Activated CD8-positive, alpha-beta T cell treated with anti-CD3 and anti-CD28 coated beads for 36 hours (primary cell): ENCODE measurements at regions not wholly inside any gene's neighbourhood (a gene's known extent, or its start where the extent isn't known, plus 50 kb on each side); places are given as distances from the start of the nearest gene placed in this dataset.
A peak's percentile ranks its signal among the peaks of the same experiment; 100 is the strongest.

Experiments used
- ATAC-seq: fragments of 200-7000 bp; cut with Tn5 transposase; one replicate; pipeline ENCODE4 v1.10.0; 2021; ENCODE audit warnings: mild to moderate bottlenecking, moderate library complexity
- CTCF ChIA-PET: fragments of 350-600 bp; sonication (Branson Sonifier 250); formaldehyde crosslinking; loops from one replicate; lab custom pipeline; 2021; ENCODE audit warnings: antibody characterized with exemption; lab: Charles Lee
- POLR2A ChIA-PET: fragments of 350-600 bp; sonication (Branson Sonifier 250); formaldehyde crosslinking; loops from one replicate; lab custom pipeline; 2021; ENCODE audit warnings: antibody characterized with exemption; lab: Charles Lee
- DNase-seq: peaks from one replicate; pipeline ENCODE4 v3.0.0-alpha.2; 2020
- H3K27ac Mint-ChIP-seq: one replicate; pipeline ENCODE4 v1.8.0; 2021; ENCODE audit warnings: mild to moderate bottlenecking, mixed read lengths
- H3K27me3 Mint-ChIP-seq: one replicate; pipeline ENCODE4 v1.8.0; 2021; ENCODE audit warnings: mixed read lengths
- H3K36me3 Mint-ChIP-seq: one replicate; pipeline ENCODE4 v1.8.0; 2021; ENCODE audit warnings: low read depth, mixed read lengths
- H3K4me1 Mint-ChIP-seq: one replicate; pipeline ENCODE4 v1.8.0; 2021; ENCODE audit warnings: low read depth, mixed read lengths
- H3K4me3 Mint-ChIP-seq: one replicate; pipeline ENCODE4 v1.8.0; 2021; ENCODE audit warnings: mild to moderate bottlenecking, moderate library complexity, mixed read lengths
- H3K9me3 Mint-ChIP-seq: one replicate; pipeline ENCODE4 v1.8.0; 2021; ENCODE audit warnings: mixed read lengths
- CTCF ChIP-seq: fragments of 200-600 bp; IDR thresholded peaks from one replicate; pipeline ENCODE4 v1.8.0; 2022; ENCODE audit warnings: antibody characterized with exemption, mild to moderate bottlenecking
- intact Hi-C: fragments of 100-400 bp; cut with micrococcal nuclease; formaldehyde crosslinking; loops from one replicate; pipeline ENCODE4 v1.10.0; 2022

- Mint-ChIP-seq H3K36me3 (no peaks in the 10 kb centered on the region), H3K27ac (no peak overlapping the region), H3K9me3 (no peaks in the 10 kb centered on the region), H3K27me3 (peaks cover 1% of the 10 kb centered on the region), H3K4me3 (no peak overlapping the region), H3K4me1 (no peaks in the 10 kb centered on the region)
- ATAC-seq, result peak; percentile 79
- intact Hi-C loops, result no loop called here
- POLR2A ChIA-PET, result no interaction called here
- DNase-seq, result peak; percentile 59
- TF ChIP-seq CTCF, result no peak
- CTCF ChIA-PET, result no interaction called here
Measured at GRCh38 chr11:70680781-70681281, 282.5 kb downstream of the CTTN start.

- DNase-seq (no peak), ATAC-seq (no peak)
- POLR2A ChIA-PET, result no interaction called here
- Mint-ChIP-seq H3K36me3 (no peaks in the 10 kb centered on the region), H3K4me3 (no peak overlapping the region), H3K27me3 (peaks cover 1% of the 10 kb centered on the region), H3K4me1 (no peaks in the 10 kb centered on the region), H3K27ac (no peak overlapping the region), H3K9me3 (no peaks in the 10 kb centered on the region)
- no peak for TF ChIP-seq CTCF
- intact Hi-C loops, result no loop called here
- CTCF ChIA-PET, result no interaction called here
Measured at GRCh38 chr11:70682056-70682455, 283.7 kb downstream of the CTTN start.

GRCh38 chr11:70682760-70683159 lies 284.4 kb downstream of the CTTN start:
- POLR2A ChIA-PET, result no interaction called here
- no peak for TF ChIP-seq CTCF
- H3K9me3 Mint-ChIP-seq, result no peaks in the 10 kb centered on the region
- H3K4me3 Mint-ChIP-seq, result no peak overlapping the region
- no peaks in the 10 kb centered on the region for H3K4me1 Mint-ChIP-seq
- no peak for DNase-seq
- CTCF ChIA-PET, result no interaction called here
- peaks cover 1% of the 10 kb centered on the region for H3K27me3 Mint-ChIP-seq
- ATAC-seq, result no peak
- intact Hi-C loops, result no loop called here
- no peak overlapping the region for H3K27ac Mint-ChIP-seq
- H3K36me3 Mint-ChIP-seq, result no peaks in the 10 kb centered on the region

GRCh38 chr11:70687716-70688115 lies 289.4 kb downstream of the CTTN start:
- no peaks in the 10 kb centered on the region for H3K36me3 Mint-ChIP-seq
- no peaks in the 10 kb centered on the region for H3K4me1 Mint-ChIP-seq
- H3K27ac Mint-ChIP-seq, result no peak overlapping the region
- no peak for TF ChIP-seq CTCF
- peaks cover 4% of the 10 kb centered on the region for H3K9me3 Mint-ChIP-seq
- peaks cover 6% of the 10 kb centered on the region for H3K27me3 Mint-ChIP-seq
- intact Hi-C loops, result no loop called here
- CTCF ChIA-PET, result no interaction called here
- ATAC-seq (no peak), DNase-seq (no peak)
- POLR2A ChIA-PET, result no interaction called here
- H3K4me3 Mint-ChIP-seq, result no peak overlapping the region

GRCh38 chr11:70688142-70688541 lies 289.8 kb downstream of the CTTN start:
- intact Hi-C loops, result no loop called here
- ATAC-seq (no peak), DNase-seq (no peak)
- Mint-ChIP-seq H3K36me3 (no peaks in the 10 kb centered on the region), H3K27ac (no peak overlapping the region), H3K9me3 (peaks cover 4% of the 10 kb centered on the region), H3K4me1 (no peaks in the 10 kb centered on the region), H3K27me3 (peaks cover 6% of the 10 kb centered on the region), H3K4me3 (no peak overlapping the region)
- ChIA-PET CTCF (no interaction called here), POLR2A (no interaction called here)
- TF ChIP-seq CTCF, result no peak
